NCI-H526 (cell line): ENCODE measurements at regions not wholly inside any gene's neighbourhood (a gene's known extent, or its start where the extent isn't known, plus 50 kb on each side); places are given as distances from the start of the nearest gene placed in this dataset.
"Not testable (repeated sequence)": the region's sequence is repeated elsewhere in the genome, so short reads cannot be mapped to it uniquely, and the experiment has no call there.

Experiments
- DNase-seq, 2 experiments: peaks; one replicate each; lab custom pipeline; 2025; lab: John Stamatoyannopoulos, UW

DNA sequence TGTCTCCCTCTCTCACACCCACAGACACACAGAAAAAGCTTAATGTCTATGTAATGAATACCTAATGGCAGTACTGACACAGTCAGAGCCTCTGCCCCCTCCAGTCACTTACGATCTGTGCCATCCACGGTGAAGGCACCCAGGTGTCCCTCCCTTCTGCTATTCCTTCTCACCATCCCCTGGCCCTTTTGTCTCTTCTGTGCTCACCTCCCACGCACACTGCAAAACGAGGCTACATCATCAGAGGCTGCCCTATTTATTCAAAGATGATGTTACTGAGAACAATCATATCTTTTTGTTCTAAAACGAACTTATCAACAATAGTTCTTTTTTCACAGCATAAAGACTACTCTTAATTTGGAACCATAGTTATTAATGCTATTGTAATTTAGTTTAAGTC lies 246.9 kb upstream of the MKLN1 start:
- DNase-seq = no peak

DNA sequence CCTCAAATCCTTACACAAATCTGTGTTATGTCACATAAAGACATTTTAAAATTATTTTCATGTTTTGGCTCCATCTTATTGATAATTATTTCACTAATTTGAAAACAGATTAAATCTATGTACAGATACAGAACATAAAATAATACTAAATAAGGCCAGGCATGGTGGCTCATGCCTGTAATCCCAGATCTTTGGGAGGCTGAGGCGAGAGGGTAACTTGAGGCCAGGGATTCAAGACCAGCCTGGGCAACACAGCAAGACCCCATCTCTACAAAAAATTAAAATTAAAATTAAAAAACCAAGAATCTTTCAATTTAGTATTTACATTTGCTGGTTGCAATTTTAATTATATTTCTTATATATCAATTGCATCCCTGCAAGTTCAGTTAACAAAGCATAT lies 246.4 kb upstream of the MKLN1 start:
- no peak for DNase-seq

DNA sequence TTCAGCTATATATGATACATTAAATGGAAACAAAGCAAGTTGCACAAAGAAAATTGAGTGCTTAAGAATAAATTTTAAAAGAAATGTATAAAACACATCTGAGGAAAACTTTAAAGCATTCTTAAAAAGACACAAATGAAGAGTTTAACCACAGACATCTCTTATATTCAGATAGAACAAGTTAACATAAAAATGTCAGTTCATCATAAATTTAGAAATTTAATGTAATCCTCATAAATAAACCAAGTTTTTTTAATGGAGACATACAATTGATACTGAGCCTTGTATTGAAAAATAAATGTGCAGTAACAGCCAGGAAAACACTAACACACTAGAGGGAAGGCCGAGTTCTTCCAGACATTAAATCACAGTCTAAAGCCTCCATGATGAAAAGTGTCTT lies 243.9 kb upstream of the MKLN1 start:
- DNase-seq = no peak

DNA sequence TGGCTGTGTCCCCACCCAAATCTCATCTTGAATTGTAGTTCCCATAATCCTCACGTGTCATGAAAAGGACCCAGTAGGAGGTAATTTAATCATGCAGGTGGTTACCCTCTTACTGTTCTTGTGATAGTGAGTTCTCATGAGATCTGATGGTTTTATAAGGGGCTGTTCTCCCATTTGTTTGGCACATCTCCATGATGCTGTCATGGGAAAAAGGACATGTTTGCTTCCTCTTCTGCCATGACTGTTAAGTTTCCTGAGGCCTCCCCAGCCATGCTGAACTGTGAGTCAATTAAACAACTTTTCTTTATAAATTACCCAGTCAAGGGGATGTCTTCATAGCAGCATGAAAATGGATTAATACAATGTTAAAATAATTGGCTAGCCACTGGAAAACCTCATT lies 243.3 kb upstream of the MKLN1 start:
- not testable (repeated sequence) for DNase-seq

DNA sequence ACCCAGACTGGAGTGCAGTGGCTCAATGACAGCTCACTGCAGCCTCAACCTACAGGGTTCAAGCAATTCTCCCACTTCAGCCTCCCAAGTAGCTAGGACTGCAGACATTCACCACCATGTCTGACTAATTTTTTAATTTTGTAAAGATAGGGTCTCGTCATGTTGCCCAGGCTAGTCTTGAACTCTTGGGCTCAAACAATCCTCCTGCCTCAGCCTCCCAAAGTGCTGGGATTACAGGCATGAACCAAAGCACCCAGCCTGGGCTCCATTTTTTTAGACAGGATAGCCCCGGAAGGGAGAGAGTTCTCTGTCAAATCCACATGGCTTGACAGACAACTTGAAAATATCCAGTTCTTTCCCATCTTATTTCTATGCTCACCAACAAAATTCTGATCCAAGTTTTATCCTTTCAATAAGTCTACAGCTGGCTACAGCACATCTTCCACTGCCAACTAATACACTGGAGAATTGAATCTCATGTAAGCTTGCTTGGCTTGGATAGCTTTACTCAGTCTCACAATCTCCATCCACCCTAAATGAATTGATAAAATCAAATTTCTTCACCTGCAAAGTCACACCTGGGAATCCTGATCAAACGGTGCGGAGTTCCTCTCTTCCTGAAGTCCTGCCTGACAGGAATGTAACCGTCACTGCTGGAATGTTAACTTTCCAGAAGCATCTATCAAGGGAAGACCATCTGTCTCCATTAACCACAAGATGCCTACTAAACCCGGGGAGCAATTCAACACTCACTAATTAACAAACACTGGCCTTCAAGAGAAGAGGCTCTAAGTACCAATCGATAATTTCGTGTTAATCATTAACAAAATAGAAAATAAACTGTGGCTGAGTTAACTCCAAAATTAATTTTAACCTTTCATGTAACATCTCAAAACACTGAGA lies 239.7 kb upstream of the MKLN1 start:
- DNase-seq = no peak

DNA sequence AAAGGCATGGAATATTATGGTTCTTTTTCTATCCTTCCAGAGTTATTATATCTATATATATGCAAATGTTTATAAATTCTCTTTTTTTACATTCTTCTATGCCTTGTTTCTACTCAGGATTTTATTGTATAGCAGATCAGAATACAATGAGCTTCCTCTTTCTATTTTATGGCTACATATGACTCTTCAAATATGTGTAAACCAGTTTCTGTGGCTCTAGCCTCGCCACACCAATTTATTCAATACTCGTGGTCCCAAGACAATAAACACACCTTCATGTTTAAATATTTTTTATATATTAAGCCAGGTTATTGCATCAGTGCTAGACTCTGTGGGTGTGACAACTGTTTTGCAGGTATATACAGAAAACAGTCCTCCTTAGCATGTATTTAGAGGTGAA lies 237.5 kb upstream of the MKLN1 start:
- DNase-seq = peak; percentile 46 to 51

DNA sequence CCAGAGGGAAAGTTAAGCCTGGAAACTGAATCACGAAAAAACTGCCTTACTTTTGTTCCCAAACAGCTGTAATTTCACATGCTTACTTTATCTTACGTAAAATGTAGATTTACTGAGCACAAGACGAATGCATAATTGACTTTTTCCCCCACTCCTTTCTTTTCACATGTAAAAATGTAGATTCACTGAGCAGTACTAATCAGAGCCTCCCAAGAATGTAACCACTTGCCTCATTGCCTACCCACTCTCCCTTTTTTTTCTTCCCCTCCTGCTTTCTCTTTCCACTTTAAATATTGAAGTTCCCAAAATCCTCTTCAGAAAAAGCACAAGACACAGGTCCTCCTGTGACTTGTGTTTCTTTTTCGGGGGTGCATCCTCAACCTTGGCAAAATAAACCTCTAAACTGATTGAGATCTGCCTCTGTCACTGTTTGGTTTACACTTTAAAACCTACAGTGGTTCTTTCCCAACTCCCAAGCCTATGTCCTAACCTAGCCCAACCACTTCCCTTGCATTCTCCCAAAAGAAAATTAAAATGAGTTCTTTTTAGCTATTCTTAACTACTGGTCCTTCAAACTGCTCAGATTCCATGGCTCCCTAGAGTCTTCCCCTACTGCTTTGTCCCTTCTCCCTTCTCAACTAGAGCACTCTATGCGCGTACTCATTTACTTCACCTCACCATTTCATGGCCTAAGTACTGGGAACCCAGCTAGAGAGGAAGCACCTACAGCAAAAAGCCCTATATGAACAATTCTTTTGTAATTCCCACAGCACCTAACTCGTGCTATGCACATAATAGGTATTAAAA lies 236.6 kb upstream of the MKLN1 start:
- no peak for DNase-seq

DNA sequence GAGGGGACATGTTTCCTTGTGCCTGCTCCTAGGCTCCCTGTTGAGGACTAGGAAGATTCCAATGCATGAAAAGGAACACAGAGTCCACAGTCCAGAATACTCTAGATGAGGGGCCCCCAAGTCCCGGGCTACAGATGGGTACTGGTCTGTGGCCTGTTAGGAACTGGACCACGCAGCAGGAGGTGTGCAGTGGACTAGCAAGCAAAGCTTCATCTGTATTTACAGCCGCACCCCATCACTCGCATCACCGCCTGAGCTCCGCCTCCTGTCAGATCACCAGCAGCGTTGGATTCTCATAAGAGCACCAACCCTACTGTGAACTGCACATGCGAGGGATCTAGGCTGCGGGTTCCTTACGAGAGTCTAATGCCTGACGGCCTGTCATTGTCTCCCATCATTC lies 233.0 kb upstream of the MKLN1 start:
- DNase-seq = no peak

DNA sequence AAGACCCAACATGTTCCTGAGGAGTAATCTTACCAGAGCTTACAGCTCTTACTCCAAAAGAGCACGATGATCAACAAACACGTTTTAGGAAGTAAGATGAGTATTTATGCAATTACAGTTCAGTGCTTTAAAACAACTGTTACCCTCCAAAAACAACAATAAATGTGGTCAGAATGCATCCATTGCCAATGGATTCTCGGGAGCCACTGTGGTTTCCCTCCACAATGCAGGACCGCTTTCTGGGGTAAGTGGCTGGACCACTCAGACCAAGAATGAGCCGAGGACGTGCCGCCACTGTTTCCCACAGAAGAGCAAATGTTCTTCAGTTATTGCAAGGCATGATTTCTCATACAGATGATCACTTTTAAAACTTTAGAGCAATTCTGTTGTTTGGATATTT lies 232.3 kb upstream of the MKLN1 start:
- DNase-seq = no peak

DNA sequence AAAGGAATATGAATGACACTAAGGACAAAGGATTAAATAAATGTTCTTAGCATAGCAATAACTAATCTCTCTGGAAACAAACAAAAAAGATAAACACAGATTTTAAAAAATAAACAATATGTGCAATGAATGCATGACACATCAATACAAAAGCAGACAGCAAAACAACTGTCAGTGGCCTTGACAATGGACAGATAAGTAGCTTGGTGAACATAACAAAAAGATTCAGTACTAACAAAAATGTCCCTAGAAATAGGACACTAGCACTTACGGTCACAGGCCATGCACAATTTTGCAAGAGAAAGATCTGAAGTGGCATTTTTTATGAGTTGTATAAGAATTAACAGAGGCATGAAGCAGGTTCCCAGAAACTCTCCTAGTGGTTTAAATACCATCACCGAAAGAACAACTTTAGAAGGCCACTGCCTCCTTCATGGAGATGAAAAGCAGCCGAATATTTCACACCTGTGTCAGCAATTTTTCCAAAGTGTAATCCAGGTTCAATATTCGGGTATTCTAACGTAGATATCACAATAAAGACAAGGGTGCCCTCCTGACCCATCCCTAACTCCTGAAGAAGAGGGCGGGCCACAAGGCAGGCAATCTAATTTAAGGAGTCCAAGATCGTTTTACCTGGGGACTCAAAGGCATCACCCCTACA lies 231.3 kb upstream of the MKLN1 start:
- no peak for DNase-seq

DNA sequence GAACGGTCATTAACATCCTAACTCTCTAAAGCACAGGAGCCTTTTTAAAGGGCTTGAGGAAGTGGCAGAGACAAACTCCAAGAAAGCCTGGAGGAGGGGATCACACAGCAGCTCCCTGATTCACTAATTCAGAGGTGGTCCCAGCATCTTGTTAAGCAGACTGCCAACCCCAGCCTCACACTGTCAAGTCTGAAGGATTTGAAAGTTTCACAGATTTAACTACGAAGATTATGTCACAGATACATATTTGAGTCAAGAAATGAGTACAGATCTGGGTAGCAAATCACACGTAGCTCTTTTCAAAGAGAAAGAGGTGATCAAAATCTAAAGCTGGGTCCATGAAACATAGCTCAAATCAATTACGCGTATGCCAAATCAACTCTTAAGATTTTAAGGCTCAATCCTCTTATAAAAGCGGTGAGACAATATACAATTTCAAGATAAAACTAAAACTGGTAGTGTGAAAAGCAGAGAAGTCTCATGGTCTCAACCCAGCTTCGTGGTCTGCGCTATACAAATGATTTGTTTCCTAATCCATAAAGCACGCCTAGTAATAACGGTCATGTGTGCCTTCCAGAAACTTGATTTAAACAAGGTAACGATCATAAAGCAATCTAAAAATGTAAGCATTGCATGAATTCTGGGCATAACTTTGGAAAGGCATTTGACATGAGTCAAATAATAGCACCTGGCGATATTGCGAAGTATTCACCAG lies 229.9 kb upstream of the MKLN1 start:
- no peak for DNase-seq

DNA sequence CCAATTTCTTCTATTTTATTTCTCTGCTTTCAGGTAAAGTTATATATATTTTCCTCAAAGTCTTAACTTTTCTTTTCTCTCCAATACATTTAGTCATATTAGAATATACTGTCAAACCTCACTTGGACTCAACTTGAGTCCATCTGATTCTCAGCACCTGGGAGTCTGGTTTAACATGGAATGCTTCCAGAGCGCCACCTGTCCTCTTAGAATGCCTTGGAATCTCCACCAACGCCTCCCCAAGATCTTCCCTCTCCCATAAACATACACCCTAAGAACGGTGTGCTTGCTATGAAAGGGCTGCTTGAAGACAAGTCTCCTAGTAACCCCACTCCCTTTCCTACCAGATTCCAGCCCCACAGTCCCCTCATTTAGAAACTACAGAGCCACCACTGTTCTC lies 229.1 kb upstream of the MKLN1 start:
- no peak for DNase-seq

DNA sequence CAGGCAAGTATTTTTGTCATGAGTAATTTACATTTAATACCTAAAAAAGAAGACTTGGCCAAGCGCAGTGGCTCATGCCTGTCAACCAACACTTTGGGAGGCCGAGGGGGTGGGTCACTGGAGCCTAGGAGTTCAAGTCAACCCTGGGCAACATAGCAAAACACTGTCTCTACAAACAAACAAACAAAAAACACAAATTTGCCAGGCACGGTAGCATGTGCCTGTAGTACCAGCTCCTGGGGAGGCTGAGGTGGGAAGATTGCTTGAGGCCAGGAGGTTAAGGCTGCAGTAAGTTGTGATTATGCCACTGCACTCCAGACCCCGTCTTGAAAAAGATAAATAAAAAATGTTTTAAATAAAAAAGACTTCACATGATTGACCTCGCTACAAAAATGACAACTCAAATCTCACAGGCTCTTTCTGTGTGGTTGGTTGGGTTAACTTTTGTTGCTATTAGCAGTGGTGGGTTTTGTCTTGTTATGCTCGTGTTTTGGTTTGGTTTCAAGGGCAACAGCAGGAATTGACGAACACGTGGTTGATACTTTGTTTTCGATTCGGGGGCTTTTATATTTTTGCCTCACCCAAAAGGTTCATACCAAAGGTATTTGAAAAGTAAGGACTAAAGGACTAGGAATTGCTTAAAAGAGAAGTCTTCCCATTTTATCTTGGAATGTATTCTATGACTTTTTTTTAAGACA lies 227.2 kb upstream of the MKLN1 start:
- no peak for DNase-seq

DNA sequence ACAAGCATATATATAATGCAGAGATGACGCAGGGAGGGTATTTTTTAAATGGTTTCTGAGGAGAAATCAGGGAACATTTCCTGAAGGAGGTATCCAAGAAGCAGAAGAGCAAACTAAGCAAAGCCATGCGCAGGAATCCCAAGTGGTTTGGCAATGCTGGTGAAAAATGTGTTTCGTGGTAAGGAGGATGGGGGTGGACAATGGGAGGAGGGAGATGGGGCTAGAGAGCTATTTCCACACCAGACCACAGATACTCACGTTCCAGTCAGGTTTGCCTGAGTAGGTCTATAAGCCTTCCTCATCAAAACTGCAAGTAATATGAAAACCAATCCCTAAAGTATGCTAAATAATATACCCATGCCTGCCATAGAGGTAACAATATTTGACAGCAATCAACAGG lies 223.7 kb upstream of the MKLN1 start:
- no peak for DNase-seq

DNA sequence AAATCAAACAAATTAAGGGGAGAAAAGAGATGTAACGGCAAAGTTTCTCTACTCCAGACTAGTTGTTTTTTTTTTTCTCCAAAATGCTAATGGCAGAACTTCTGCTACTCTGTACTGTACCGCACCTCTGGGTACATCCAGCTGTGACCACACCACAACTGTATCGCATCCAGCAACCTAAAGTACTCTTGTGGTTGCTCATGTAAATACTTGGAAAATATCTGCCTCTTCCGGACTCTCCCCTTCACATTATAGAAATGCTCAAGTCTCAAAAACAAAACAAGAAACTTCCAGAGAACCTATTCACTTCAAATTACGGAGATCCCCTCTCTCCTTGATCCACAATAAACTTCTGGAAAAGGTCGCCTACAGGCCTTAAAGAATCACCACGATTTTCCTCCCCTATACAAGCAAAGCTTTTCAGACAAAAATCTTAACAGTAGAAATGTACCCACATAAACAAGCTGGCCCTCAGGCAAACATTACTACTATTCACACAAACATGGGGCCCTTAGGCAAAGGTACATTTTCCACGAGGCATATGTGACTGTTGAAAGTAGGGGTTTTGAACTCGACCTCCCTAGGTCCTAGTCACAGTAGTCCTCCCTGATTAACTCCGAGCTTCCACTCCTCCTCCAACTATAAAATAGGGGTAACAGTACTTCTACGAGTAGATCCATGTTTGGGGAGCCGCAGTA lies 222.9 kb upstream of the MKLN1 start:
- no peak for DNase-seq

DNA sequence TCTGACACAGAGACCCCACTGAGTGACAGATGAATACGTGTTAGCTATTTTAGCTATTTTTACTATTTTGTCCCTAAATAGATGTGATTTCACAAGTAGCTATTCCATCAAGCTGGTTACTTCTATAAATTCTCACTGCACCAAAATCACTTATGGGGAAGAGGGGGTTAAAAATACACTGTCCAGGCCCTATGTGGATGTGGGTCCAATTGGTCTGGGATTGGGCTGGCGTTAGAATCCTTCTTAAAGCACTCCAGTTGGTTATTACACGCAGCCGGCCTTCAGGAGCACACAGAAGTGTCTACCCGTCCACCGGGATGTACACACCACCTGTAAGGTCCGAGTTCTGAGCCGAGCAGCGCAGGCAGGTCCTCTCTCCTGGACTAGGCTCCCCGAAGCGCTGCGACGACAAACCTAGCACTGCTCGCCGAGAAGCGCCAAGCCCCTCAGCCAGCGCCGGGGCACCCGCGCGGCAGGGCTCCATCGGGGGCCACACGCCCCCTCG lies 222.3 kb upstream of the MKLN1 start:
- peak; percentile 16 to 89 for DNase-seq

DNA sequence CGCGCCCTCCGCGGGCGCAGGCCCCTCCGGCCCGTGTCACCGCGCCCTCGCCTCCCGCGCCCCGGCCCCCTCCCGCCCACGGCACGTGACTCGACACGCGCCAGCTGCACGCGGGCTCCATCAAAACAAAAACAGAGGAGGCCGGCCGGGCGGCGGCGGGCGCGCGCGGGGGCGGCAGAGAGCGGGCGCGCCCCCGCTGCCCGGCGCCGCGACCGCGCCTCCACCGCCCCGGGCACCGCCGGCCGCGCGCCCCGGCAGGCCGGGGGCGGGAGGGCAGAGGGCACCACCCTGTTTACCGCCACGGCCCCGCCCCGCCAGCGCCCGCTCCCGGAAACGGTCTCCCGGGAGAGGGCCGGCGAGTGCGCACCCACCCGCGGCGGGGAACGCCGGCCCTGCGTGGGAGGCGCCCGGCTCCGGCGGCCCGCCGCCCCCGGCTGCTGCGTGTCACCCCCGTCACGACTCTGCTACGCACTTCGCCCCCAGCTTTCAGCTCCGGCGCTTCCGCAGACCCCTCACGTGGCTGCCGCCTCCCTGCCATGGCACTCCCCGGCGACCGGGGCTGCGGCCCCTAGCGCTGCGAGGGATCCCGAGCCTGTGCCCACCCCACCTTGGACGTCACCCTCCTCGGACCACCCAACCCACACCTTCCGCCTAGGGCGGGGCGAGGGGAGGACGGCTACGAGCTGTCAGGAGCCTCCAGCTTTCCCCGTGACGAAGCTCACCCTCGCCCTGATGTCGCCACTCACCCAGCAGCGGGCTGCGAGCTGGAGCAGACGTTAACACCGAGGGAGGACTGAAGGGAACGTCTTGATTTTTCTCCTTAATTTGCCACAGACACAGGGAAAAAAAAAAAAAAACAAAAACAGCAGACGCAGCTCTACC lies 221.6 kb upstream of the MKLN1 start:
- DNase-seq = peak; percentile 52 to 89

DNA sequence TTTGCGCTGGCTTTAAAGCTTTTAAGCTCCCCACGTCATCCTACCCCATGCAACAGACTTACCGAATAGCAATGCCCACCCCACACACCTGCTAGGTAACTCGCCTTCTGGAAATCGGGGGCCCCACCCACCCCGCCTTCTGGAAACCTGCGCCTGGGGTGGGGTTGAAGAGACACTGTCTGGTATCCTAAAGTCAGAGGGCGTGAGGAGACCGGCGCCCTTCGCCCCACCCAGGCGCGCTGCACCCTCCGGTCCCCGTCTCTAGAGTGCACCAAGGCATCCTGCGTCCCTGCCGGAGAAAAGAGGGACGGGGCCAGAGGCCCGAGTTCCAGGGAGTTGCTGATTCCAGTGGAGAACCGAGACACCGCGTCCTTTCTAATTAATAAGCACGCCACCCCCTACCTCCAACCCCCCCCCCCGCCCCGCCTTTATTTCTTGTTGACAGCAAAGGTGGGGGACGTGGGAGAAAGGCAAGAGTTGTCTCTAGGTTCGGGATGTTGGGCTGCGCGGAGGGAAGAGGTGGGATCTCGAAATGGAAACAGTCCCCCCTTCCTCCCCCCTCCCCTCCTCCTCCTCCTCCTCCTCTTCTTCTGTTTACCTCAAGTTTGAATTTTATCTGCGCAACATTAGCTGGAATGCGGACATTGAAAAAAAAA lies 220.9 kb upstream of the MKLN1 start:
- peak; percentile 63 to 73 for DNase-seq
